Suprapubic skin (tissue), 4 donors: ENCODE measurements at regions not wholly inside any gene's neighbourhood (a gene's known extent, or its start where the extent isn't known, plus 50 kb on each side); places are given as distances from the start of the nearest gene placed in this dataset.

ENCODE experiments used
- DNase-seq, 2 donors: peaks; one replicate each; pipeline ENCODE4 v3.0.0-alpha.2; 2019; ENCODE audit warnings: low spot score in 2 of 2
- H3K27ac ChIP-seq: fragments of 200-600 bp; sonication (generic); one replicate; pipeline ENCODE4 v1.5.1; 2019
- H3K27me3 ChIP-seq: fragments of 200-600 bp; sonication (generic); one replicate; pipeline ENCODE4 v1.5.1; 2019
- H3K36me3 ChIP-seq: fragments of 200-600 bp; sonication (generic); one replicate; pipeline ENCODE4 v1.5.1; 2019
- H3K4me1 ChIP-seq: fragments of 200-600 bp; sonication (generic); one replicate; pipeline ENCODE4 v1.5.1; 2019
- H3K4me3 ChIP-seq: fragments of 200-600 bp; sonication (generic); one replicate; pipeline ENCODE4 v1.5.1; 2019; ENCODE audit warnings: mild to moderate bottlenecking
- H3K9me3 ChIP-seq: fragments of 200-600 bp; sonication (generic); one replicate; pipeline ENCODE4 v1.5.1; 2019
- CTCF ChIP-seq, 2 donors: fragments of 200-600 bp in 1 of 2; fragments of 450-650 bp in 1 of 2; sonication (generic) in 1 of 2; IDR thresholded peaks; one replicate each; pipeline ENCODE4 v1.5.1; 2016 to 2019; ENCODE audit warnings: antibody characterized with exemption in 2 of 2, mild to moderate bottlenecking in 1 of 2, moderate library complexity in 1 of 2
- EP300 ChIP-seq: sonication (generic); formaldehyde crosslinking; IDR thresholded peaks from one replicate; pipeline ENCODE4 v1.6.1; 2017; ENCODE audit warnings: antibody characterized with exemption
- POLR2A ChIP-seq, 2 donors: fragments of 450-650 bp; IDR thresholded peaks; one replicate each; pipeline ENCODE4 v1.6.1; 2017; ENCODE audit warnings: antibody characterized with exemption in 2 of 2, mild to moderate bottlenecking in 2 of 2, moderate library complexity in 2 of 2
- POLR2AphosphoS5 ChIP-seq, 3 donors: sonication (generic); formaldehyde crosslinking; IDR thresholded peaks; one replicate each; pipeline ENCODE4 v1.6.1; 2017; ENCODE audit warnings: antibody characterized with exemption in 3 of 3
- WGBS: methylation state at CpG from one replicate; pipeline ENCODE4 v1.1.5; 2018; 5-methylcytosine and 5-hydroxymethylcytosine counted together

GRCh38 chr12:115760231-115760630 is 517.3 kb downstream of the MED13L start:
- Histone ChIP-seq H3K4me1 (no peaks in the 10 kb centered on the region), H3K27me3 (peaks cover 11% of the 10 kb centered on the region), H3K36me3 (no peaks in the 10 kb centered on the region), H3K9me3 (no peaks in the 10 kb centered on the region), H3K27ac (no peak overlapping the region), H3K4me3 (no peak overlapping the region)
- no peak for TF ChIP-seq POLR2A (IDR thresholded peaks at IDR 0.05)
- TF ChIP-seq CTCF (IDR thresholded peaks at IDR 0.05), result no peak
- TF ChIP-seq POLR2AphosphoS5 (IDR thresholded peaks at IDR 0.05), result no peak
- no peak for TF ChIP-seq EP300
- no peak for DNase-seq
- WGBS, result 50% methylated on average over 5 of the region's 5 CpGs

GRCh38 chr12:115758877-115759620 is 518.4 kb downstream of the MED13L start:
- Histone ChIP-seq H3K4me1 (no peaks in the 10 kb centered on the region), H3K9me3 (no peaks in the 10 kb centered on the region), H3K27me3 (peaks cover 11% of the 10 kb centered on the region), H3K4me3 (no peak overlapping the region), H3K27ac (no peak overlapping the region), H3K36me3 (no peaks in the 10 kb centered on the region)
- WGBS, result 87% methylated on average over 9 of the region's 9 CpGs
- no peak for DNase-seq
- TF ChIP-seq EP300, result no peak

- WGBS, result 95% methylated on average over 5 of the region's 5 CpGs
- Histone ChIP-seq H3K9me3 (no peaks in the 10 kb centered on the region), H3K36me3 (no peaks in the 10 kb centered on the region), H3K27me3 (peaks cover 11% of the 10 kb centered on the region), H3K27ac (no peak overlapping the region), H3K4me3 (no peak overlapping the region), H3K4me1 (no peaks in the 10 kb centered on the region)
- no peak for TF ChIP-seq EP300
- no peak for DNase-seq
Observed at GRCh38 chr12:115758183-115758582, 519.3 kb downstream of the MED13L start.

- no peaks in the 10 kb centered on the region for H3K4me1 ChIP-seq
- DNase-seq, result no peak
- WGBS, result 82% methylated on average over 8 of the region's 8 CpGs
- no peak overlapping the region for H3K4me3 ChIP-seq
- no peaks in the 10 kb centered on the region for H3K9me3 ChIP-seq
- no peak overlapping the region for H3K27ac ChIP-seq
- H3K27me3 ChIP-seq, result peaks cover 11% of the 10 kb centered on the region
- TF ChIP-seq POLR2AphosphoS5 (IDR thresholded peaks at IDR 0.05) (no peak), POLR2A (IDR thresholded peaks at IDR 0.05) (no peak)
- H3K36me3 ChIP-seq, result no peaks in the 10 kb centered on the region
Observed at GRCh38 chr12:115756804-115757203, 520.7 kb downstream of the MED13L start.

GRCh38 chr12:115756271-115756670 is 521.2 kb downstream of the MED13L start:
- H3K36me3 ChIP-seq, result no peaks in the 10 kb centered on the region
- no peak overlapping the region for H3K4me3 ChIP-seq
- DNase-seq, result no peak
- 68% methylated on average over 4 of the region's 4 CpGs for WGBS
- TF ChIP-seq POLR2AphosphoS5 (IDR thresholded peaks at IDR 0.05) (no peak), CTCF (IDR thresholded peaks at IDR 0.05) (no peak), EP300 (no peak), POLR2A (IDR thresholded peaks at IDR 0.05) (no peak)
- H3K4me1 ChIP-seq, result no peaks in the 10 kb centered on the region
- H3K9me3 ChIP-seq, result no peaks in the 10 kb centered on the region
- no peak overlapping the region for H3K27ac ChIP-seq
- H3K27me3 ChIP-seq, result peaks cover 11% of the 10 kb centered on the region

GRCh38 chr12:115755725-115756085 is 521.8 kb downstream of the MED13L start:
- Histone ChIP-seq H3K4me3 (no peak overlapping the region), H3K36me3 (no peaks in the 10 kb centered on the region), H3K9me3 (no peaks in the 10 kb centered on the region), H3K27me3 (peaks cover 11% of the 10 kb centered on the region), H3K27ac (no peak overlapping the region), H3K4me1 (no peaks in the 10 kb centered on the region)
- no peak for DNase-seq
- no peak for TF ChIP-seq CTCF (IDR thresholded peaks at IDR 0.05)
- no peak for TF ChIP-seq POLR2AphosphoS5 (IDR thresholded peaks at IDR 0.05)
- TF ChIP-seq EP300, result no peak
- TF ChIP-seq POLR2A (IDR thresholded peaks at IDR 0.05), result no peak
- WGBS, result 46% methylated on average over 3 of the region's 3 CpGs
